Smooth muscle cell of the brain vasculature (primary cell): ENCODE measurements at regions not wholly inside any gene's neighbourhood (a gene's known extent, or its start where the extent isn't known, plus 50 kb on each side); places are given as distances from the start of the nearest gene placed in this dataset.
"Not testable (repeated sequence)": the region's sequence is repeated elsewhere in the genome, so short reads cannot be mapped to it uniquely, and the experiment has no call there.

Source experiments
- DNase-seq: peaks from one replicate; pipeline ENCODE4 v3.0.0-alpha.2; 2012; ENCODE audit warnings: low read depth, low spot score

- no peak for DNase-seq
These were observed 105.9 kb downstream of the SLC17A6 start for GRCh38 chr11:22444076-22444475.

- DNase-seq = no peak
These were observed 103.7 kb downstream of the SLC17A6 start for GRCh38 chr11:22441831-22442230.

DNA sequence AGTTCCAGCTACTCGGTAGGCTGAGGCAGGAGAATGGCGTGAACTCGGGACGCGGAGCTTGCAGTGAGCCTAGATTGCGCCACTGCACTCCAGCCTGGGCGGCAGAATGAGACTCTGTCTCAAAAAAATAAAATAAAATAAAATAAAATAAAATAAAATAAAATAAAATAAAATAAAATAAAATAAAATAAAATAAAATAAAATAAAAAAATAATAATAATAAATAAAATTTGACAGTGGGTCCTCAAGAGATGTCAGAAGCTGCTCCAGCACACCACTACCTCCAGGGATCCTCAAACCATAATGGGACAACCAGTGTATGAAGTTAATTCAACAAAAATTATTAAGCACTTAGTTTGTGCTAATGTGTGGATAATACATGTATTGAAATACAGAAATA, 97.4 kb downstream of the SLC17A6 start:
- not testable (repeated sequence) for DNase-seq

GRCh38 chr11:22433517-22433916, 95.3 kb downstream of the SLC17A6 start:
- no peak for DNase-seq

DNA sequence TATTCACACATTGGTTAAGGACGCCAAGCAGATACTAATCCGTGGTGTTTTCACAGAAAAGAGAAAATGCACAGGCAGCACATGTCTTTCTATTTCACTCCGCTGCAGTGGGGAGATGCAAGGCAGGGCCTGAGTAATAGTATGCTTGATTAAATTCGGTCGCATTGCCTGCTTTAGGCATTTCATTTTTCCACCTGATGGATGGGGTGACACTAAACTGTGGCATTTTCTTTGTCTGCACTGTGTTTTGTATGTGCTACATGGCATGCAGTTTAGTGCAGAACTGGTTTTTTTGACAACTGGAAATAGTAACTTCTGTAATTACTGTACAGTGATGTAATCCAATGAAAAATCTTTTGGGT, 94.9 kb downstream of the SLC17A6 start:
- DNase-seq = no peak

- DNase-seq = peak; percentile 13
These were observed 94.3 kb downstream of the SLC17A6 start for GRCh38 chr11:22432291-22433093.

- DNase-seq = no peak
These were observed 92.9 kb downstream of the SLC17A6 start for GRCh38 chr11:22431106-22431505.

DNA sequence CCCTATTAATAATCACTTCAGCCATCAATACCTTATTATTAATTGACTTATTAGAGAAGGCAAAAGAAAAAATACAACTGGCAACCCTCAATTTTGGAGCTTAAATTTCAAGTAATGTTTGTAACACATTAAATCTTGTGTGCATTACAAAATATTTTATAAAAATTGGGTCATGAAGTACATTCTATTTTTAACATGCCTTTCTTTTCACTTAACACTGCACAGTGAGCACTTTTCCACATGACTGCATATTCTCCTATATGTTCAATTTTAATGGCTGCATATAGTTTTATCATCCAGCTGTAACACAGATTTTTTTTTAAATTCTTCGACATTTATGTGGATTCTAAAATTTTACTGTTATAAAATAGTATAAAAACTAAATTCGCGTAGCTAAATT, 92.5 kb downstream of the SLC17A6 start:
- DNase-seq = no peak

DNA sequence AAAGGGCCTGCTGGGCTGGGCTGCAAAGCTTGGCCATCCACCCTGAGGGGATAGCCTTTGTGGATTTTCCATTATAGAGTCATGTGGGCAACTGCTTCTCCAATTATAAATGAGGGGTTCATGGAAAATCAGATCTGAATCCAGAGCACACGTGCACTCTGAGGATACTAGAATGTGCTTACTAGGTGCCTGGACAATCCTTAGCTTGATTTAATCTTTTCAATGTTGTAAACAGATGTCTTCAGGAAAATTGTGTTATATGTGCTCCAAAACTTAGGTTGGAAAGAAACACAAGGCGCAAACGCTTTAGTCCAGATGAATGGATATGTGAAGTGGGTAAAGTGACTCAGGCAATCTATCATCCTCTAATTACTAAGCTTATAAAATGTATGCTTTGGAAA, 92.0 kb downstream of the SLC17A6 start:
- DNase-seq = no peak
